Stimulated activated effector memory CD8-positive, alpha-beta T cell treated with anti-CD3 and anti-CD28 coated beads, Interleukin-12 subunit alpha, Interleukin-12 subunit beta, amount 100 ng/mL, for 72 hours (primary cell): ENCODE measurements at regions not wholly inside any gene's neighbourhood (a gene's known extent, or its start where the extent isn't known, plus 50 kb on each side); places are given as distances from the start of the nearest gene placed in this dataset.

Source experiments
- ATAC-seq: fragments of 150-1000 bp; cut with Tn5 transposase; 2 replicates; pipeline ENCODE4 v1.10.0; 2021
- DNase-seq, 2 donors: peaks; one replicate each; pipeline ENCODE4 v3.0.0; 2021 to 2022; ENCODE audit warnings: low spot score in 2 of 2
- H3K27ac Mint-ChIP-seq: one replicate; pipeline ENCODE4 v1.8.0; 2022; ENCODE audit warnings: mild to moderate bottlenecking, mixed read lengths
- H3K36me3 Mint-ChIP-seq: one replicate; pipeline ENCODE4 v1.8.0; 2022; ENCODE audit warnings: mild to moderate bottlenecking, mixed read lengths
- H3K4me1 Mint-ChIP-seq: one replicate; pipeline ENCODE4 v1.8.0; 2022; ENCODE audit warnings: mixed read lengths
- H3K4me3 Mint-ChIP-seq: one replicate; pipeline ENCODE4 v1.8.0; 2022; ENCODE audit warnings: mild to moderate bottlenecking, mixed read lengths
- H3K9me3 Mint-ChIP-seq: one replicate; pipeline ENCODE4 v1.8.0; 2022; ENCODE audit warnings: mixed read lengths

- Mint-ChIP-seq H3K27ac (no peak overlapping the region), H3K9me3 (no peaks in the 10 kb centered on the region), H3K4me3 (no peak overlapping the region), H3K36me3 (no peaks in the 10 kb centered on the region), H3K4me1 (no peaks in the 10 kb centered on the region)
- no peak for ATAC-seq
- no peak for DNase-seq
Measured at GRCh38 chr6:97438011-97438671, 155.1 kb upstream of the MMS22L start.

- Mint-ChIP-seq H3K4me1 (no peaks in the 10 kb centered on the region), H3K4me3 (no peak overlapping the region), H3K27ac (no peak overlapping the region), H3K36me3 (no peaks in the 10 kb centered on the region), H3K9me3 (no peaks in the 10 kb centered on the region)
- ATAC-seq (no peak), DNase-seq (no peak)
Measured at GRCh38 chr6:97440590-97441176, 157.7 kb upstream of the MMS22L start.

- ATAC-seq (no peak), DNase-seq (no peak)
- H3K36me3 Mint-ChIP-seq = no peaks in the 10 kb centered on the region
- H3K27ac Mint-ChIP-seq = no peak overlapping the region
- H3K4me3 Mint-ChIP-seq = no peak overlapping the region
- H3K4me1 Mint-ChIP-seq = no peaks in the 10 kb centered on the region
- no peaks in the 10 kb centered on the region for H3K9me3 Mint-ChIP-seq
Measured at GRCh38 chr6:97443408-97444080, 160.5 kb upstream of the MMS22L start.

- no peaks in the 10 kb centered on the region for H3K4me1 Mint-ChIP-seq
- ATAC-seq = no peak
- no peak overlapping the region for H3K27ac Mint-ChIP-seq
- H3K4me3 Mint-ChIP-seq = no peak overlapping the region
- no peaks in the 10 kb centered on the region for H3K36me3 Mint-ChIP-seq
- H3K9me3 Mint-ChIP-seq = no peaks in the 10 kb centered on the region
- no peak for DNase-seq
Measured at GRCh38 chr6:97445407-97445806, 162.4 kb upstream of the MMS22L start.

GRCh38 chr6:97449444-97449966 lies 166.5 kb upstream of the MMS22L start:
- H3K27ac Mint-ChIP-seq = no peak overlapping the region

GRCh38 chr6:97450087-97450486 lies 167.1 kb upstream of the MMS22L start:
- no peaks in the 10 kb centered on the region for H3K4me1 Mint-ChIP-seq

More at GRCh38 chr6:97449444-97449966, 166.5 kb upstream of the MMS22L start:
- DNase-seq (no peak), ATAC-seq (no peak)
- no peaks in the 10 kb centered on the region for H3K4me1 Mint-ChIP-seq
- H3K9me3 Mint-ChIP-seq = peaks cover 3% of the 10 kb centered on the region
- H3K4me3 Mint-ChIP-seq = no peak overlapping the region
- H3K36me3 Mint-ChIP-seq = no peaks in the 10 kb centered on the region

GRCh38 chr6:97456070-97456469 lies 173.1 kb upstream of the MMS22L start:
- no peak for DNase-seq
- Mint-ChIP-seq H3K27ac (no peak overlapping the region), H3K9me3 (peaks cover 3% of the 10 kb centered on the region), H3K4me3 (no peak overlapping the region), H3K4me1 (no peaks in the 10 kb centered on the region), H3K36me3 (no peaks in the 10 kb centered on the region)
- no peak for ATAC-seq

More at GRCh38 chr6:97450087-97450486, 167.1 kb upstream of the MMS22L start:
- H3K9me3 Mint-ChIP-seq = peaks cover 3% of the 10 kb centered on the region
- no peak overlapping the region for H3K4me3 Mint-ChIP-seq
- no peak for DNase-seq
- no peaks in the 10 kb centered on the region for H3K36me3 Mint-ChIP-seq
- ATAC-seq = no peak
- H3K27ac Mint-ChIP-seq = no peak overlapping the region

- Mint-ChIP-seq H3K9me3 (no peaks in the 10 kb centered on the region), H3K27ac (no peak overlapping the region), H3K4me3 (no peak overlapping the region), H3K4me1 (no peaks in the 10 kb centered on the region), H3K36me3 (no peaks in the 10 kb centered on the region)
- DNase-seq (no peak), ATAC-seq (no peak)
Measured at GRCh38 chr6:97459535-97459934, 176.5 kb upstream of the MMS22L start.

GRCh38 chr6:97459986-97460385 lies 177.0 kb upstream of the MMS22L start:
- Mint-ChIP-seq H3K9me3 (no peaks in the 10 kb centered on the region), H3K4me3 (no peak overlapping the region), H3K4me1 (no peaks in the 10 kb centered on the region), H3K27ac (no peak overlapping the region), H3K36me3 (no peaks in the 10 kb centered on the region)
- ATAC-seq = no peak
- no peak for DNase-seq

GRCh38 chr6:97460394-97461080 lies 177.5 kb upstream of the MMS22L start:
- no peak for DNase-seq

GRCh38 chr6:97461218-97461617 lies 178.2 kb upstream of the MMS22L start:
- Mint-ChIP-seq H3K27ac (no peak overlapping the region), H3K9me3 (no peaks in the 10 kb centered on the region), H3K4me1 (no peaks in the 10 kb centered on the region), H3K36me3 (no peaks in the 10 kb centered on the region), H3K4me3 (no peak overlapping the region)
- ATAC-seq (no peak), DNase-seq (no peak)

More at GRCh38 chr6:97460394-97461080, 177.5 kb upstream of the MMS22L start:
- ATAC-seq = no peak
- Mint-ChIP-seq H3K36me3 (no peaks in the 10 kb centered on the region), H3K9me3 (no peaks in the 10 kb centered on the region), H3K27ac (no peak overlapping the region), H3K4me3 (no peak overlapping the region), H3K4me1 (no peaks in the 10 kb centered on the region)

- Mint-ChIP-seq H3K9me3 (no peaks in the 10 kb centered on the region), H3K4me3 (no peak overlapping the region), H3K4me1 (no peaks in the 10 kb centered on the region), H3K36me3 (no peaks in the 10 kb centered on the region), H3K27ac (no peak overlapping the region)
- no peak for ATAC-seq
- DNase-seq = no peak
Measured at GRCh38 chr6:97462031-97462430, 179.0 kb upstream of the MMS22L start.

GRCh38 chr6:97462938-97463598 lies 180.1 kb upstream of the MMS22L start:
- no peak for ATAC-seq
- H3K4me3 Mint-ChIP-seq = no peak overlapping the region
- H3K36me3 Mint-ChIP-seq = no peaks in the 10 kb centered on the region
- no peaks in the 10 kb centered on the region for H3K4me1 Mint-ChIP-seq
- no peak for DNase-seq
- no peak overlapping the region for H3K27ac Mint-ChIP-seq
- no peaks in the 10 kb centered on the region for H3K9me3 Mint-ChIP-seq

- H3K4me1 Mint-ChIP-seq = no peaks in the 10 kb centered on the region
- H3K4me3 Mint-ChIP-seq = no peak overlapping the region
- ATAC-seq (no peak), DNase-seq (no peak)
- no peaks in the 10 kb centered on the region for H3K36me3 Mint-ChIP-seq
- H3K9me3 Mint-ChIP-seq = no peaks in the 10 kb centered on the region
- no peak overlapping the region for H3K27ac Mint-ChIP-seq
Measured at GRCh38 chr6:97465877-97466561, 183.0 kb upstream of the MMS22L start.
